A673 (cell line): ENCODE measurements at regions not wholly inside any gene's neighbourhood (a gene's known extent, or its start where the extent isn't known, plus 50 kb on each side); places are given as distances from the start of the nearest gene placed in this dataset.

ENCODE experiments used
- BruUV-seq: library from RNA; stranded (reverse); fragments of 400-500 nt; replicated peaks from 2 replicates; lab custom pipeline; 2021; lab: Mats Ljungman, UMichigan
- CTCF ChIA-PET: fragments of 300-600 bp; sonication (Branson Sonifier 250); formaldehyde crosslinking; loops from one replicate; lab custom pipeline; 2022; ENCODE audit warnings: antibody characterized with exemption; lab: Charles Lee
- POLR2A ChIA-PET: fragments of 300-600 bp; sonication (Branson Sonifier 250); formaldehyde crosslinking; loops from one replicate; lab custom pipeline; 2022; ENCODE audit warnings: antibody characterized with exemption; ENCODE audit not compliant: low non-redundant PET; lab: Charles Lee
- DNase-seq: peaks from one replicate; pipeline ENCODE4 v3.0.0-alpha.2; 2015; ENCODE audit warnings: low spot score
- H3K27ac ChIP-seq: fragments of 200-600 bp; sonication (generic); 2 replicates; pipeline ENCODE4 v1.5.1; 2016; ENCODE audit warnings: mixed run types, low read depth, mild to moderate bottlenecking, mixed read lengths, antibody characterized with exemption, low read length; ENCODE audit not compliant: poor library complexity, severe bottlenecking
- H3K27me3 ChIP-seq: fragments of 200-600 bp; sonication (generic); replicated peaks from 2 replicates; pipeline ENCODE4 v1.6.1; 2017; ENCODE audit warnings: mixed run types, low read depth, mild to moderate bottlenecking, mixed read lengths, antibody characterized with exemption, low read length; ENCODE audit not compliant: insufficient read depth, poor library complexity
- H3K36me3 ChIP-seq: fragments of 200-600 bp; sonication (generic); 2 replicates; pipeline ENCODE4 v1.6.1; 2016; ENCODE audit warnings: mixed run types, mild to moderate bottlenecking, mixed read lengths, antibody characterized with exemption, low read length; ENCODE audit not compliant: insufficient read depth, poor library complexity, severe bottlenecking
- H3K4me1 ChIP-seq: fragments of 200-600 bp; sonication (generic); 2 replicates; pipeline ENCODE4 v1.6.1; 2017; ENCODE audit warnings: mixed run types, mild to moderate bottlenecking, mixed read lengths, antibody characterized with exemption, low read length; ENCODE audit not compliant: insufficient read depth, poor library complexity, severe bottlenecking
- H3K4me3 ChIP-seq: fragments of 200-600 bp; sonication (generic); 2 replicates; pipeline ENCODE4 v1.5.1; 2016; ENCODE audit warnings: low read depth, mixed run types, mild to moderate bottlenecking, mixed read lengths, low read length; ENCODE audit not compliant: poor library complexity, severe bottlenecking
- H3K9me3 ChIP-seq: fragments of 200-600 bp; sonication (generic); 2 replicates; pipeline ENCODE4 v1.6.1; 2016; ENCODE audit warnings: mixed run types, low read depth, mild to moderate bottlenecking, mixed read lengths, antibody characterized with exemption, low read length; ENCODE audit not compliant: poor library complexity, severe bottlenecking
- EZH2 ChIP-seq: fragments of 200-600 bp; sonication (generic); IDR thresholded peaks from 2 replicates; pipeline ENCODE4 v1.6.1; 2017; ENCODE audit warnings: borderline replicate concordance, low read depth, mild to moderate bottlenecking, mixed read lengths, antibody characterized with exemption, low read length; ENCODE audit not compliant: poor library complexity, severe bottlenecking
- intact Hi-C: fragments of 100-400 bp; cut with micrococcal nuclease; formaldehyde crosslinking; loops from one replicate; pipeline ENCODE4 v1.10.0; 2022; ENCODE audit not compliant: unreplicated experiment
- TF ChIP-seq, protein P1 (sequence below): fragments of 300-800, 200-600 bp; sonication (generic); conservative IDR thresholded peaks from 2 replicates; pipeline ENCODE4 v1.5.1; 2017; ENCODE audit warnings: low read depth, mild to moderate bottlenecking, antibody characterized with exemption, low read length, moderate library complexity, mixed read lengths

- ChIA-PET CTCF (no interaction called here), POLR2A (no interaction called here)
- TF ChIP-seq, protein P1, sequence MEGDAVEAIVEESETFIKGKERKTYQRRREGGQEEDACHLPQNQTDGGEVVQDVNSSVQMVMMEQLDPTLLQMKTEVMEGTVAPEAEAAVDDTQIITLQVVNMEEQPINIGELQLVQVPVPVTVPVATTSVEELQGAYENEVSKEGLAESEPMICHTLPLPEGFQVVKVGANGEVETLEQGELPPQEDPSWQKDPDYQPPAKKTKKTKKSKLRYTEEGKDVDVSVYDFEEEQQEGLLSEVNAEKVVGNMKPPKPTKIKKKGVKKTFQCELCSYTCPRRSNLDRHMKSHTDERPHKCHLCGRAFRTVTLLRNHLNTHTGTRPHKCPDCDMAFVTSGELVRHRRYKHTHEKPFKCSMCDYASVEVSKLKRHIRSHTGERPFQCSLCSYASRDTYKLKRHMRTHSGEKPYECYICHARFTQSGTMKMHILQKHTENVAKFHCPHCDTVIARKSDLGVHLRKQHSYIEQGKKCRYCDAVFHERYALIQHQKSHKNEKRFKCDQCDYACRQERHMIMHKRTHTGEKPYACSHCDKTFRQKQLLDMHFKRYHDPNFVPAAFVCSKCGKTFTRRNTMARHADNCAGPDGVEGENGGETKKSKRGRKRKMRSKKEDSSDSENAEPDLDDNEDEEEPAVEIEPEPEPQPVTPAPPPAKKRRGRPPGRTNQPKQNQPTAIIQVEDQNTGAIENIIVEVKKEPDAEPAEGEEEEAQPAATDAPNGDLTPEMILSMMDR = no peak
- TF ChIP-seq EZH2 = no peak
- Histone ChIP-seq H3K36me3 (no peaks in the 10 kb centered on the region), H3K4me1 (no peaks in the 10 kb centered on the region), H3K27ac (no peak overlapping the region), H3K9me3 (no peaks in the 10 kb centered on the region), H3K4me3 (no peak overlapping the region), H3K27me3 (no peaks in the 10 kb centered on the region)
- no peak for DNase-seq
- BruUV-seq = no TSS peak
- intact Hi-C loops = no loop called here
Observed at GRCh38 chr12:111101003-111101402, 180.6 kb upstream of the MYL2 start.

DNA sequence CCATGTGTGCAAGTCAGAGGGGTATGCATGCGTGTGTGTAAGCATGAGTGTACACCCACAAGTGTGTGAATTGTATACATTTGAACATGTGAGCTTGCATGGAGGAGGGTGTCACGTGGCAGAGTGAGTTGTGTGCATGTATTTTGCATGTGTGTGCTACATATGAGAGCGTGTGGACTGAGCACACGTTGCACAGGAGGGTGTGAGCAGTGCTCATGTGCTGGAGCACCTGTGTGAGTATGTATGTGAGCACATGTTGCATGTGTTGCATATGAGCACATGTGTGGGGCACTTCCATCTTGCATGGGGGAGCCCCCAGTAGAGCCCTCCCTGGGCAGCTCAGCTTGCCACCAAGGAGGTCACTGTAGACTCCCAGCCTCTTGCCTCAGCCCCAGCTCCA, 180.2 kb upstream of the MYL2 start:
- BruUV-seq = no TSS peak
- Histone ChIP-seq H3K4me3 (no peak overlapping the region), H3K9me3 (no peaks in the 10 kb centered on the region), H3K27ac (no peak overlapping the region), H3K36me3 (no peaks in the 10 kb centered on the region), H3K27me3 (no peaks in the 10 kb centered on the region), H3K4me1 (no peaks in the 10 kb centered on the region)
- CTCF ChIA-PET = no interaction called here
- intact Hi-C loops = no loop called here
- DNase-seq = no peak
- no peak for TF ChIP-seq EZH2
- TF ChIP-seq, protein P1 = no peak
- POLR2A ChIA-PET = no interaction called here

- no peak overlapping the region for H3K27ac ChIP-seq
- H3K36me3 ChIP-seq = no peaks in the 10 kb centered on the region
- no peak overlapping the region for H3K4me3 ChIP-seq
- no peaks in the 10 kb centered on the region for H3K9me3 ChIP-seq
- H3K4me1 ChIP-seq = no peaks in the 10 kb centered on the region
- H3K27me3 ChIP-seq = no peaks in the 10 kb centered on the region
- DNase-seq = no peak
- ChIA-PET CTCF (no interaction called here), POLR2A (no interaction called here)
- TF ChIP-seq, protein P1 = no peak
- TF ChIP-seq EZH2 = no peak
- BruUV-seq = no TSS peak
- intact Hi-C loops = no loop called here
Observed at GRCh38 chr12:111100003-111100402, 179.6 kb upstream of the MYL2 start.
